GM23338 (cell line): ENCODE measurements at regions not wholly inside any gene's neighbourhood (a gene's known extent, or its start where the extent isn't known, plus 50 kb on each side); places are given as distances from the start of the nearest gene placed in this dataset.

Source experiments
- CTCF ChIP-seq, 2 experiments: fragments of 200-600 bp in 1 of 2; sonication (generic) in 1 of 2; conservative IDR thresholded peaks; 2 replicates each; pipeline versions ENCODE4 v1.5.1 to v1.6.1; 2016 to 2017; ENCODE audit warnings: antibody characterized with exemption in 2 of 2, low read depth in 2 of 2, mild to moderate bottlenecking in 2 of 2, moderate library complexity in 1 of 2
- EZH2 ChIP-seq: fragments of 200-600 bp; sonication (generic); IDR thresholded peaks from one replicate; pipeline ENCODE4 v1.8.0; 2017; ENCODE audit warnings: antibody characterized with exemption, mild to moderate bottlenecking, low read depth; ENCODE audit not compliant: unreplicated experiment
- POLR2AphosphoS5 ChIP-seq: IDR thresholded peaks from 2 replicates; pipeline ENCODE4 v1.6.1; 2016; ENCODE audit warnings: antibody characterized with exemption, low read depth
- REST ChIP-seq: IDR thresholded peaks from one replicate; pipeline ENCODE4 v1.6.1; 2018; ENCODE audit warnings: antibody characterized with exemption; ENCODE audit not compliant: unreplicated experiment

- no peak for TF ChIP-seq CTCF (conservative IDR thresholded peaks at IDR 0.05; ENCODE audit: low read depth in 2 of 2)
- no peak for TF ChIP-seq POLR2AphosphoS5
- TF ChIP-seq REST, result no peak
- TF ChIP-seq EZH2, result no peak
Measured at GRCh38 chr17:73776351-73777130, 132.3 kb upstream of the SDK2 start.
